Right lung (tissue), 2 donors: ENCODE measurements at regions not wholly inside any gene's neighbourhood (a gene's known extent, or its start where the extent isn't known, plus 50 kb on each side); places are given as distances from the start of the nearest gene placed in this dataset.
A peak's percentile ranks its signal among the peaks of the same experiment; 100 is the strongest.
"Not testable (repeated sequence)": the region's sequence is repeated elsewhere in the genome, so short reads cannot be mapped to it uniquely, and the experiment has no call there.

ENCODE experiments used
- DNase-seq, 2 donors: peaks; one replicate each; pipeline ENCODE4 v3.0.0-alpha.2; 2013

DNA sequence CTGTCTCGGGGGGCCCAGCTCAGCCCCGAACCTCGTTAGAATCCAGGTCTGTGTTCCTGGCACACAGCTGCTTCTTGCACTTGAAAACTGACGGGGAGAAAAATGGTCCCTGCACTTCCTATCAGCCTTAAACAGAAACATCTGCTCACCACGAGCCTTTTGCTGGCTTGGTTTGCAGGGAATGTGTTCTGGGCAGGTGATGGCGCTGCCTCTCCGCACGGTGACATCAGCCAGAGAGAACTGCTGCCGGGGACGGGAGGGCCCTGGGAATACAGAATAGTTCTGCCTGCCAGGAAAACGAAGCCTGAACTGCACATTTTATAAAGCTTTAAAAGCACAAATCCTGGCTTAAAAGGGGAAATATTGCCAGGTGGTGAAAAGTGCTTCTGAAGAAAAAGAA is 622.5 kb downstream of the TYW1 start:
- DNase-seq: peak in 1 of 2 donors; percentile 10

DNA sequence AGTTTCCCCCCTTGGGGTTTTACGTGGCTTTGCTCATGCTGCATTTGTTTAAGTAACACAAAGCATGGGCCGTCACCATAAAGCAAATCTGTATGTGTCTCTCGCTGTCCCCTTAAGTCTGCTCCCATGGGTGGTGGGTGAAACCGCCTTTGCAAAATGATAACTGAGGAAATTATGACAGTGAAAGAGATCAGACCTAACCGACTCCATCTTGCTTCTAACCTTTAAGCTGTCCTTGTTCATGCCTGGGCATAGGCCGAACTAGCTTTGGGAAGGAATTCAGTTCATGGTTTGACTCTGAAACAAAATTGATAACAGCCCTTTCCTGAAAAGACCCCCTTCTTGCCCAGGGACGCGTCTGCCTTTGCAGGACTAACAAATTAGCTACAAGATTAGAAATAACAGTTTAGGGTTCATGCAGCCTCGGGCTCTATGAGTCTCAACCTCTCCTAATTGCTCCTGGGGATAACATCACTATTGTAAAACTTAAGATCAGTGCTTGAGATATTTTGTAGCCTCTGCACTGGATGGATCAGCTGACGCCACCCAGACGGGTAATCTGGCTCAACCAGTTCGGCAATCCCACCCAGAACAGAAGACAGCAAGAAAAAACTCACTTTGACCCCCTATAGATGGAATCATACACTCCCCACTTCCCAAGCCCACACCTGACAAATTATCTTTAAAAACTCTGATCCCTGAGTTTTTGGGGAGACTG is 623.7 kb downstream of the TYW1 start:
- DNase-seq: no peak

GRCh38 chr7:67621704-67622103 is 625.1 kb downstream of the TYW1 start:
- no peak for DNase-seq

- peak; percentile 79 to 82 for DNase-seq
Measured at GRCh38 chr7:67625257-67625737, 628.7 kb downstream of the TYW1 start.

- no peak for DNase-seq
Measured at GRCh38 chr7:67631476-67631875, 634.8 kb downstream of the TYW1 start.

DNA sequence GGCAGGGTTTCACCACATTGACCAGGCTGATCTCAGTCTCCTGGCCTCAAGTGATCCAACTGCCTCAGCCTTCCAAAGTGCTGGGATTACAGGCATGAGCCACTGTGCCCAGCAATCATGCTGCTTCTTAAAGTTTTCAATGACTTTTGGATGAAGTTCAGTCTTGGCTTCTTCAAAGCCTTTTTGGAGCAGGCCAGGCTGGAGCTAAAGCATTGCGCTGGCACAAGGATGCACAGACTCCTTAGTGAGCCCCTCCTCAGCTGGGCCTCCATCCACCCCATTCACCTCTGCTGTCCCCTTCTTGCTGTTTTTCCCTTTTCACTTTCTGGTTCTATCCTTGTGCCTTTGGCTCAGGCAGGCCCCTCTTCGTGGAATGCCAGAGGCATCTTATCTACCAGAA is 638.6 kb downstream of the TYW1 start:
- DNase-seq: no peak

DNA sequence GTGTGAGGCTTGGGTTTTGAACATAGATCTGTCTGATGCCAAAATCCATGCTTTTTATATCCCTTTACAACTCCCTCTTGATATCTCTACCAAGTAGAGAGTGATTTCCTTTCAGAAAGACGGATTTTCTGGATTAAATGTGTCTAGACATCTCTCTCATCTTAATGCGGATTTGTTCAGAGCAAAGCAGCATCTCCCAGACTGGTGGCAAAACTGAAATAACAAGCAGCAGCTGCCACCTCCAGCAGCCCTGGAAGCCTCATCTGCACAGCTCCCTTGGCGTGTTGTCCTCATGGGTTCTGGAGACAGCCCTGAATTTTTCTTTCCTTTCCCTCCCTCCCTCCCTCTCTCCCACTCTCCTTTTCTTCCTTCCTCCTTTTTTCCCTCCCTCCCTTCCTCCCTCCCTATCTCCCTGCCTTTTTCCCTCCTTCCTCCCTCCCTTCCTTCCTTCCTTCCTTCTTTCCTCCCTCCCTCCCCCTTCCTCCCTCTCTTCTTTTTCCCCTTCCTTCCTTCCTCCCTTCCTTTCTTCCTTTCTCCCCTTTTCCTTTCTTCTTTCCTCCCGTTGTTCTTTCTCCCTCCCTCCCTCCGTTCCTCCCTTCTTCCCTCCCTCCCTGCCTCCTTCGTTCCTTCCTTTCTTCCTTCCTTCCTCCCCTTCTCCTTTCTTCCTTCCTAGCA is 639.9 kb downstream of the TYW1 start:
- DNase-seq: no peak

- DNase-seq: no peak
Measured at GRCh38 chr7:67637023-67637358, 640.4 kb downstream of the TYW1 start.

- not testable (repeated sequence) for DNase-seq
Measured at GRCh38 chr7:67642542-67642941, 645.9 kb downstream of the TYW1 start.

DNA sequence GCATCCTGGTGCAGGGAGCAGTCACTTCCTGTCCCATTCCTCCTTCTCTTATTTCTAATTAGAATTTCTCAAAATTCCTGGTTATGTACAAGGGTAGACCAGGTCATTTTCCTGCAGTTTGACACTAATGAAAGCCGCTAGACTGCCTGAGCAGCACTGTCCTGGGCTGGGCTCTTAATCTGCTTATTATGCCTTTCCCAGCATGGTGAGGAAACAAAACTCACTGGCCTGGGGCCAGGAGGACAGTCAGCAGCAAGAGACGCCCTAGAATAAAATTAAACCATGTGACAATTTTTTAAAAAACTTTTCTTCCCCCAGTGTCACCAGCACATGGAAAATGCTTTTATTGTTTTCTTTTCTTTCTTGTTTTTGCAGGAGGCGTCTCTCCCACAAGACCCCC is 647.5 kb downstream of the TYW1 start:
- DNase-seq: no peak

GRCh38 chr7:67652937-67653336 is 656.3 kb downstream of the TYW1 start:
- peak; percentile 65 to 68 for DNase-seq

DNA sequence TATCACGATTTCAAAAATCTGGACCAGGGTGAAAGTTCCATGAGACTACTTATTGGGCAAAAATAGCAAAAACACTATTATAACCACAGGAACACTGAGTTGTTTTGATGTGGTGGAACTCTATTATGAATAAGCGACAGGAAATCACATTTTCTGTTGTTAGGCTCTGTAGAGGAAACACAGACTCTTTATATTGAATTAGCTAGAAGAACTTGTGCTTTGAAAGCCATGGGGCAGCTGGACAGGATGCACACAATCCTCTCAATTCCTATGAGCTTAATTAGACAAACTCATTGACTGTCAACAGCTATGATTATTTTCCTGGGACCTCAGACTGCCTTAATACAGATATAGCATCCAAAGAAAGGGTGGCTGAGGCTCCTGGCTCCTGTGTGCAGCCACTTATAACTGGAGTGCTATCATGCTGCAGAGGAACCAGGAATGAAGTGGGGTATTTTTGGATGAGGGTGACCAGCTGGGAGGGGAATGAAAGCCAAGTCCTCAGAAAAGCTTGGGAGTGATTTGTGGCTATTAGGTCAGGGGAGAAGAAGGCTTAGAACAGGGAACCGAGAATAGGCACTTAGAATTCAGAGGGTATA is 657.3 kb downstream of the TYW1 start:
- no peak for DNase-seq

DNA sequence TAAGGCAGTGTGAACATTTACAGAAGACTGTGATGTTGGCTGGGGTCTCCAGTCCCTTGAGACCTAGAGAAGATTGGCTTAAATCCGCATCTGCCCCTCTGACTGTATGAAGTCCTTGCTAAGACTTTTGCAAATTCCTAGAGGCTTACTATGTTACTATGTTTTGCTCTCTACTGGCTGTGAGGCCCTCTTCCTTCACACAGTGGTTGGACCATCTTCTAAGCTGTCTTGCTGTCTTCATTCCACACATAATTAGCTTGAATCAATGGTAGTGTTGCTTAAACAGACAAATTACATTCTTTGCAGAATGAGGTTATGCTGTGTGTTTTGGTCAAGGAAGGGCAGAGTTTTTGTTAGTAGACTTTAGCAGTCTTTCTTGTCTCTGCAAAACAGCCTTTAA is 658.0 kb downstream of the TYW1 start:
- DNase-seq: peak; percentile 56 to 76

DNA sequence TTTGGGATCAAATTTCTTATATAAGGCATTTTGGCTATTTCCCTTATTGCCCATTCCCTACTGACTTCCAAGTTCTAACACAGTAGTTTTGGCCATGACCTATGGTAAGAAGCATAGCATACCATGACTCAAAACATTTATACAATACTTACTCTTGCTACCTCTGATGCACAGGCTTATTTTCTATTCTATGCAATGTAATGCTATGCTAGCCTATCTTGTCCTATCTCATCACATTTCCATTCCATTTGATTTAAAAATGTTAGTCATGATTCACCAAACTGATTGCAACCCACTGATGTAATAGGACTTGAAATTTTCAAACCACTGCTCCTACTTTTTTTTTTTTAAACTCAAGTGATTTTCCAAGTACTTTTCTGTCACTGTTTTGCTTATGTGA is 658.5 kb downstream of the TYW1 start:
- no peak for DNase-seq

- no peak for DNase-seq
Measured at GRCh38 chr7:67659091-67659490, 662.5 kb downstream of the TYW1 start.

DNA sequence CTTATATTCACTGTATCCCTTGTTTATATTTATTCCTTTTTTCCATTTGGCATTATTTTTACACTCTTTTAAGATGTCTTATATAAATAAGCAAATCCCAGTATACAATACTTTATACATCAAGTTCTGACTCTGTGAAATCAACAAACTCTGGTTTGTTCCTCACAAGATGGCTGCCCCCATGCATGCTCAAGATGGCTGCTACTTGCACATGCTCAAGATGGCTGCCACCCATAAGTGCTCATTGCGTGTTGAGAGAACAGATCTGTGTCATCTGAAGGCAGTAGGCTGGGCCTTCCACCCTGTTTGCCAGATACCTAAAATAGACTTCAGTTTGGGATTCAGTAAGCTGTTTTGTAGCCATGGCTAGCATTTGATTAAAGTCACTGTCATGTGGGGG is 666.2 kb downstream of the TYW1 start:
- no peak for DNase-seq

GRCh38 chr7:67663644-67664043 is 667.0 kb downstream of the TYW1 start:
- no peak for DNase-seq

GRCh38 chr7:67666359-67666758 is 669.7 kb downstream of the TYW1 start:
- DNase-seq: not testable (repeated sequence)

DNA sequence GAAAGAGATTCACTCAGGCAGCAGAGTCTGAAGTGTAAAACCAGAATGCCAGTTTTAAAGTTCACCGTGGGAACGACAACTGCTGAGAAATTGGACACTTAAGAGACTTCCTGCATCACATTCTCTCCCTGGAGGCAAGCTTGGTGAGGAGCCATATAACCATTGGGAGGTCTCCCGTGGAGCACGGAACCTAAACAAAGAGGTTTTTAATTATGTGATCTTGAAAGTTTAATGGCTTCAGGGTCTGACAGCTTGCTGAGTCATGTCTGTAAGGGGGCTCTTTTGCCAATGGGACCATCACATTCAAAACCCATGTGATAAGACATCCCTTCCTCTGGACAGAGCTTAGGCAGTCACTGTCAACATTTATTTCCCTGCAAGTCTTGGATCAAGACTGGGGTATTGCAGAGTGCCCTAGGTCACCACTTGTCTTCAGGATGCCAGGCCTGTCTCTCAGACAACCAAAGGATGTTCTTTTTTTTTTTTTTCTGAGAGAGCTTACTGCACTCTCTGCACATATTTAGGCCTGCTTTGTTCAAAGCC is 674.4 kb downstream of the TYW1 start:
- DNase-seq: no peak

GRCh38 chr7:67673861-67674260 is 677.2 kb downstream of the TYW1 start:
- DNase-seq: no peak

- DNase-seq: not testable (repeated sequence)
Measured at GRCh38 chr7:67674862-67675261, 678.2 kb downstream of the TYW1 start.

DNA sequence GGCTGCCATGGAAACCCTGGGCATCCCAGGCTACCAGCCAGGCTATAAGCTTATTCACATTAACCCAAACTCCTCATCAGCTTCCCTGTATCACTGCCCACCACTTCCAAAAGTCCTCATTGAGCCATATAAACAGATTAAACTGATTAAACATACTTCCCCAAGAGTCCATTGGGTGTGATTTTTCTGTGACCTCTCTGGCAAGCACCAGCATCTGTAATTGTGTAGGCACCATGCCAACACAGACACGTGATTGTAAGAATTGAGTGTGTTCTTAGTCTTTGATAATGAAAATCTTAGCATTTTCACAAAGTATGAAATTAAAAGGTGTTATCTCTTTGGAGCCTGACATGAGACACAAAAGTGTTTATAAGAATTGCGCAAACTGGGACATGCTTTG is 679.3 kb downstream of the TYW1 start:
- DNase-seq: no peak

DNA sequence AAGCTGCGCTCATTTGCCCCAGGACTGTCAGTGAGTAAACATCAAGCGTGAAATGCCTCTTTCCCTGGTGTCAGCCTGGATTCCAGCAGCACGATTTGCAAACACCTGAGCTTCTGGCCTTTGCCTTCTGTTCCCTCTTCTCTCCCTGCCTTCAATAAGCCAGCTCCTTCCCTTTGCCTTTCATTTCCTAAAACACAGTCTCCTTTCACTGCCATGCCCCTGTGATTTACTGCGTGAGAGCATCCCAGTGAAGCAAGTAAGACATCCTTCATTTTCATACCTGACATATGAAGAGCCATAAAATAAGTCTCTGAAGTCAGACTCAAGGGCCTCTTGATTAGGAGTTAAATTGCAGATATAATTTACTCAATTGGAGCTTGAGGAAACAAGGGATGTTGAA is 681.8 kb downstream of the TYW1 start:
- DNase-seq: no peak
